ENCODE measurements at regions not wholly inside any gene's neighbourhood (a gene's known extent, or its start where the extent isn't known, plus 50 kb on each side); places are given as distances from the start of the nearest gene placed in this dataset.
"Not testable (repeated sequence)": the region's sequence is repeated elsewhere in the genome, so short reads cannot be mapped to it uniquely, and the experiment has no call there.

DNA sequence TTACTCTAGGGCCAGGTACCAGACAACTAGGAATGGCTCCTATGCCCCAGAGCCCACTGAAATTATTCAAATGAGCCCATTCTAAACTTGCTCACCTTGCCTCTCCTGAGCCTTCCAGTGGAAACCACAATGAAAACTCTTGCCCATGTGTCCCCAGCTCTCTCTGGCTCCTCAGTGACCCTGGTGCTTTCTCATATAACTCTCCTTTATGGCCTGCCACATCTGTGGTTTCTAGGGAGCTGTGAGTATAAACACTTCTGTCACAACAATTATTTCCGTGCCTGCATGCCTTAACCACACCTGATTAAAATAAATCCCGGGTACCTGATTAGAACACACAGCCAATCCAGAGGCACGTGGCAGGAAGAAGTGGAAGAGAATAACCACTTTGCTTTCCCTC, 333.0 kb upstream of the SPRED2 start:
- no peaks in the 10 kb centered on the region for H3K27me3 ChIP-seq (ENCODE audit: control insufficient read depth, insufficient read depth, low read length)
- H3K27ac ChIP-seq (ENCODE audit: low read depth, low read length): no peak overlapping the region
- no peaks in the 10 kb centered on the region for H3K4me1 ChIP-seq (ENCODE audit: control insufficient read depth, insufficient read depth, low read length)
- H3K36me3 ChIP-seq (ENCODE audit: control insufficient read depth, insufficient read depth, low read length): no peaks in the 10 kb centered on the region
- H3K9ac ChIP-seq (ENCODE audit: low read length): no peak overlapping the region
- no peak overlapping the region for H3K4me3 ChIP-seq (ENCODE audit: low read length)

DNA sequence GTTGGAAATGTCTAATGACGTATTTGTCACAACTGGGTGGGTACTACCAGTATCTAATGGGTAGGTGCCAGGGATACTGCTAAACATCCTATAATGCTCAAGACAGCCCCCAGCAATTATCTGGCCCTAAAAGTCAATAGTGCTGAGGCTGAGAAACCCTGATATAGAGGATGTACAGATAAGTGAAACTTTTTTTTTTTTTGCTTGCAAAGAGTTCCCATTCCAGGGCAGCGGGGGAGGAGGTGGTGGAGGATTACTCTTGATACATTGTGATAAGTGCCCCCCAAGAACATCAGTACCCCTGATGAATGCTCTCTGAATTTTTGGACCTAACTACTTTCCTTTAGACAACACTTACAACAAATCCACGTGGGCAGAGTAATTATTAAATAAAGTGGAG, 329.7 kb upstream of the SPRED2 start:
- Histone ChIP-seq H3K36me3 (ENCODE audit: control insufficient read depth, insufficient read depth, low read length) (no peaks in the 10 kb centered on the region), H3K27me3 (ENCODE audit: control insufficient read depth, insufficient read depth, low read length) (no peaks in the 10 kb centered on the region), H3K27ac (ENCODE audit: low read depth, low read length) (no peak overlapping the region), H3K4me3 (ENCODE audit: low read length) (no peak overlapping the region), H3K4me1 (ENCODE audit: control insufficient read depth, insufficient read depth, low read length) (no peaks in the 10 kb centered on the region), H3K9ac (ENCODE audit: low read length) (no peak overlapping the region)

DNA sequence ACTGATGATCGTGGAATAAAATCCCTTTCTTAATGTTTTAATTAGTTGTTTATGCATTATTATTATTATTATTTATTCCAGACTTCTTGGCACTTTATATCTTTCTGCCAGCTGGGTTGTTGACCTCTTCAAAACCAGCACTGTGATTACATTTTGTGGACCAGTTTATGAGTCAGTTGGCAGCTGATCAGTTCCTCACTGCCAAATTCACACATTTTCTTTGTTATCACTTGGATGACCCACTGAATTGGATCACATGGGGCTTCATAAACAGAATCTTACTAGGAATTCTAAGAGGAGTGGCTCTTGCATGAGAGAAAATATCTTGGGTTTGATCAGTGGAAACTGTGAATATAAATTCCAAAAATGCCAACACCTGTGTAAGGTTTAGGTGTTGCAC, 321.8 kb upstream of the SPRED2 start:
- no peaks in the 10 kb centered on the region for H3K36me3 ChIP-seq (ENCODE audit: control insufficient read depth, insufficient read depth, low read length)

DNA sequence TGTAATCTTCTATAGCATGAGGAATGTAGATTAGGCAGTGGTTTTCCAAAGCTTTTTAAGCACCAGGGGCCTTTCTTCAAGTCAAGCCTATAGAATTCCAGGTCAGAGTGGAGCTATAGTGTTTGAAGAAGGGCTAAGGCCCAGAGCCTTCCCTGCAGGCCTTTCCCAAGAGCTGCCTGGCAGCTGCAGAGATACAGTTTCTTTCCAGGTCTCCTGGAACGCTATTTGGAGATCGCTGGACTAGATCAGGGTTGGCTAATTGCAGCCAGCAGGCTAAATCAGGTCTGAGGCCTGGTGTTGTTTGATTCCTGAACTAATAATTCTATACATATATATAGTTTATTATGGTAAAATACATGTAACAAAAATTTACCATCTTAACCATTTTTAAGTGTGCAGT, 319.0 kb upstream of the SPRED2 start:
- Histone ChIP-seq H3K4me1 (ENCODE audit: control insufficient read depth, insufficient read depth, low read length) (no peaks in the 10 kb centered on the region), H3K9ac (ENCODE audit: low read length) (no peak overlapping the region), H3K27me3 (ENCODE audit: control insufficient read depth, insufficient read depth, low read length) (no peaks in the 10 kb centered on the region), H3K4me3 (ENCODE audit: low read length) (no peak overlapping the region), H3K27ac (ENCODE audit: low read depth, low read length) (no peak overlapping the region), H3K36me3 (ENCODE audit: control insufficient read depth, insufficient read depth, low read length) (no peaks in the 10 kb centered on the region)

More for the DNA sequence above, 321.8 kb upstream of the SPRED2 start:
- H3K27ac ChIP-seq (ENCODE audit: low read depth, low read length): no peak overlapping the region
- no peaks in the 10 kb centered on the region for H3K27me3 ChIP-seq (ENCODE audit: control insufficient read depth, insufficient read depth, low read length)
- H3K9ac ChIP-seq (ENCODE audit: low read length): no peak overlapping the region
- no peak overlapping the region for H3K4me3 ChIP-seq (ENCODE audit: low read length)
- H3K4me1 ChIP-seq (ENCODE audit: control insufficient read depth, insufficient read depth, low read length): no peaks in the 10 kb centered on the region

DNA sequence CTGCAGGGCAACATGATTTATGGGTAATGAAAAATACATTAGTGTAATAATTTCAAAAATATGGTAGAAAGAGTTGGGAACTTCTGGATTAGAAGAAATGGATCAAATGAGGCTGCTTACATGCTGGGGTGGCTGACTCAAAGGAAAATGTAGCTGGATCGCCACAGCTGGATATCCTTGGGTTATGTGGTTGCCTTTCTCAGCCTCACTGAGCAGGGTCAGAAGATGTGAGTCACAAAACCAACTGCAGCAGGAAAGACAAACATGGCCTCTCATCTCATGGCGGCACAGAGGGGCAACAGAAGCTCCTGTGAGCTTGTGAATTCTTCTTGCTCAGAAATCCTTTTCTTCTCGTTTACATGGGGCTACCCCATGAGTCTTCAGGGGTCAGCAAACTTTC, 317.1 kb upstream of the SPRED2 start:
- Histone ChIP-seq H3K4me3 (ENCODE audit: low read length) (no peak overlapping the region), H3K27me3 (ENCODE audit: control insufficient read depth, insufficient read depth, low read length) (no peaks in the 10 kb centered on the region), H3K9ac (ENCODE audit: low read length) (no peak overlapping the region), H3K36me3 (ENCODE audit: control insufficient read depth, insufficient read depth, low read length) (no peaks in the 10 kb centered on the region), H3K27ac (ENCODE audit: low read depth, low read length) (no peak overlapping the region), H3K4me1 (ENCODE audit: control insufficient read depth, insufficient read depth, low read length) (no peaks in the 10 kb centered on the region)

DNA sequence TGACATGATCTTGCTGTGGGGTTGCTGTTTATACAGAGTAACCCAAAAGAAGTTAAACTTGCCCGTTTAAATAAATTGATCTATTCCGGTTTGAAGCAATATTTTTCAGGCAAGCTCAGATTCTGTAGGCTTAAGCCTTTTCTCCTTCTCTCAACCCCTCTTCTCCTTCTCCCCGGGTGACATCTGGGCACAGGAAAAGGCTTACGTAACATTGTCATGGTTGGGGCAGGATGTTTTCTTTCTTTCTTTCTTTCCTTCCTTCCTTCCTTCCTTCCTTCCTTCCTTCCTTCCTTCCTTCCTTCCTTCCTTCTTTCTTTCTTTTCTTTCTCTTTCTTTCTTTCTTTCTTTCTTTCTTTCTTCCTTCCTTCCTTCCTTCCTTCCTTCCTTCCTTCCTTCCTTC, 315.5 kb upstream of the SPRED2 start:
- not testable (repeated sequence) for H3K36me3 ChIP-seq (ENCODE audit: control insufficient read depth, insufficient read depth, low read length); H3K4me3 ChIP-seq (ENCODE audit: low read length); H3K27me3 ChIP-seq (ENCODE audit: control insufficient read depth, insufficient read depth, low read length); H3K9ac ChIP-seq (ENCODE audit: low read length); H3K27ac ChIP-seq (ENCODE audit: low read depth, low read length); H3K4me1 ChIP-seq (ENCODE audit: control insufficient read depth, insufficient read depth, low read length)

DNA sequence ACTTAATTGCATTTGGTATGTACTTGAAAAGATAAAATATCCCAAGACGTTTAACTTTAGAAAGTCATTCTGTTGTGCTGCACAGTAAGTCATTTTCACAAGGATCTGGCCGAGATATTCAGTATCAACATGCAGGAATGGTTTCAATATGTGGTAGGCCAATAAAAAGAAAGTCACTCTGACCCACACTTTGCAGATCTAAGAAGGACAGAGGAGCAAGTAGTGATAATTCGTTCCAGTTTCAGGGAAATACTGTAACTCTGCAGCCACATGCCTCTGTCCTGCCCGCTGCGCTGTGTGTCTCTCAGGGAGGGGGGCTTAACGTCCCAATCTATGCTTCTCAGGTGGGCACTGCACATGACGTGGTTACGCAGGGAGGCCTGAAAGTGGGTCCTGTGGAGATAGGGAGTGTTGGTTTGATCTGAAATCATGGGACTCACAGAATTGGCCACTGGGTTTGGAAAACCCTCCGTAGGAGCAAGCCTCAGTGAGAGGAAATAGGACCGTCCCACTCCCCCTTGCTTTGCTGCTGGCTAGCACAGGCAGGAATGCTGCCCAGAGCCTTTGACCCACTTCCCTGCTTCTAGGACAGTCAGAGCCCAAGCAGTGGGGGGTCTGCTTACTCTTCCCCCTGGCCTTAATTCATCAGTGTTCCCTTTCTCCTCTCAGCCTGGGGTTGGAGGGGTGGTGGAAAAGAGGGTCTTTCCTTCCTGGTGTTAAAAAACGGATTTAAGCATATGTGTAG, 314.7 kb upstream of the SPRED2 start:
- H3K4me3 ChIP-seq (ENCODE audit: low read length): no peak overlapping the region
- H3K36me3 ChIP-seq (ENCODE audit: control insufficient read depth, insufficient read depth, low read length): no peaks in the 10 kb centered on the region
- H3K27ac ChIP-seq (ENCODE audit: low read depth, low read length): no peak overlapping the region
- no peak overlapping the region for H3K9ac ChIP-seq (ENCODE audit: low read length)
- H3K4me1 ChIP-seq (ENCODE audit: control insufficient read depth, insufficient read depth, low read length): no peaks in the 10 kb centered on the region
- H3K27me3 ChIP-seq (ENCODE audit: control insufficient read depth, insufficient read depth, low read length): no peaks in the 10 kb centered on the region

DNA sequence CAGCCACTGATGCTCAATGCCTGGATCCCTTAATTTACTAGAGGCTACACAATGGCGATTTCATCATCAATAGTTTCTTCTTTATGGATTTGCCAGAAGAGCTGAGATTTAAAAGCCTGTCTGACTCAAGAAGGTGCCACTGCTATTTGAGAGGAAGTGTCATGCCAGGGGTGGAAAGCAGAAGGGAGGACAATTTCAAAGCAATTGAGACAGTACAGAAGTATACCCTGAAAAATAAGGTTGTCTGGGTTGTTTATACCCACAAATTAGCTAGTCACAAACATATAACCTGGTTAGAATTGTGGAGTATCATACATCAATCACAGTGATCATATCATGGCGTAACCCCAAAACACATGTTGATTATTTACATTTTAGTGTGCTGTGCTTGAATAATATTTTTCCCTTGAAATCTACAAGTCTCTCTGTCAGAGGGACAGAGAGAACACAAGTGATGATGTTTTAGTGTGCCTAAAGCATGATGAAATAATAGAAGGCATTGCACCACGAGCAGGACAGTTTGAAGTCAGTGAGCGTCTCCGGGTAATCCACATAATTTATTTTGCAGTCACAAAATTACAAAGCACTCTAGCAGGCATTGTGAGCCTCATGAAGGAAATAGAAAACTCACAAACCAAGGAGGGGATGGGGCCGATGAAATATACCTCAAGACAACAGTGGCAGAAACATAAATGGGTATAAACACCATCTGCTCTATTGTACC, 312.2 kb upstream of the SPRED2 start:
- H3K27ac ChIP-seq (ENCODE audit: low read depth, low read length): no peak overlapping the region
- no peak overlapping the region for H3K4me3 ChIP-seq (ENCODE audit: low read length)
- no peaks in the 10 kb centered on the region for H3K4me1 ChIP-seq (ENCODE audit: control insufficient read depth, insufficient read depth, low read length)
- H3K36me3 ChIP-seq (ENCODE audit: control insufficient read depth, insufficient read depth, low read length): no peaks in the 10 kb centered on the region
- H3K27me3 ChIP-seq (ENCODE audit: control insufficient read depth, insufficient read depth, low read length): no peaks in the 10 kb centered on the region
- H3K9ac ChIP-seq (ENCODE audit: low read length): no peak overlapping the region

DNA sequence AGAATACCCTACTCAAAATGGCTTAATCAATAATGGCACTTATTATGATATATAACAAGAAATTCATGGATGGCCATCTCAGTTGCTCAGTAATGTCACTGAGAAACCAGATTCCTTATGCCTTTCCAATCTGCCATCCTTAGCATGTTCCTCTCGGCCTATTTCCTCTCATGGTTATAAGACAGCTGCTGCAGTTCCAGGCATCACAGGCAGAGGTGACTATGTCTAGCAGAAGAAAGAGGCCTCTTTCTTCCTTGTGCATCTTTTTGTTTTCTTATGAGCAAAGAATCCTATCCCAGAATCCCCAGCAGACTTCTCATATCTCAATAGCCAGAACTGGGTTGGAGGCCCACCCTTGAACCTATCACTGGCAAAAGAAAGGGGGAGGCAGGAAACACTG, 310.6 kb upstream of the SPRED2 start:
- no peaks in the 10 kb centered on the region for H3K27me3 ChIP-seq (ENCODE audit: control insufficient read depth, insufficient read depth, low read length)
- H3K4me3 ChIP-seq (ENCODE audit: low read length): no peak overlapping the region
- H3K36me3 ChIP-seq (ENCODE audit: control insufficient read depth, insufficient read depth, low read length): no peaks in the 10 kb centered on the region
- no peak overlapping the region for H3K27ac ChIP-seq (ENCODE audit: low read depth, low read length)
- no peaks in the 10 kb centered on the region for H3K4me1 ChIP-seq (ENCODE audit: control insufficient read depth, insufficient read depth, low read length)
- H3K9ac ChIP-seq (ENCODE audit: low read length): no peak overlapping the region

DNA sequence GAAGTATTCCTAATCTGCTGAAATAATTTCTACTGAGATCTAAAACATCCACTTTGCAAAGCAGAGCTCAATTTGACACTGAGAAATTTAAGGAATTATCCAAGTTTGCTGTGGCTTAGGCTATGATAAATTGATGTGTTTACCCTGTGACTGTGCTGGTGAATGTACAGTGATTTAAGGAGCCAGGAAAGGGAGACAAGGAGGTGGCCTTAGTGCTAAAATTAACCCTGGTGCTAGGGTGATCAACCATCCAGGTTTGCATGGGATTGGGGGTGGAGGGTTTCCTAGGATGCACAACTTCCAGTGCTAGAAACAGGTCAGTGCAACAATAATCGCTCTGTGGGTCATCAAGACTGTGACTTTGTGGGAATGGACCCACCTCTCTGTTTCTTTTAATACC, 307.5 kb upstream of the SPRED2 start:
- Histone ChIP-seq H3K4me1 (ENCODE audit: control insufficient read depth, insufficient read depth, low read length) (no peaks in the 10 kb centered on the region), H3K27me3 (ENCODE audit: control insufficient read depth, insufficient read depth, low read length) (no peaks in the 10 kb centered on the region), H3K36me3 (ENCODE audit: control insufficient read depth, insufficient read depth, low read length) (no peaks in the 10 kb centered on the region), H3K4me3 (ENCODE audit: low read length) (no peak overlapping the region), H3K9ac (ENCODE audit: low read length) (no peak overlapping the region), H3K27ac (ENCODE audit: low read depth, low read length) (no peak overlapping the region)

DNA sequence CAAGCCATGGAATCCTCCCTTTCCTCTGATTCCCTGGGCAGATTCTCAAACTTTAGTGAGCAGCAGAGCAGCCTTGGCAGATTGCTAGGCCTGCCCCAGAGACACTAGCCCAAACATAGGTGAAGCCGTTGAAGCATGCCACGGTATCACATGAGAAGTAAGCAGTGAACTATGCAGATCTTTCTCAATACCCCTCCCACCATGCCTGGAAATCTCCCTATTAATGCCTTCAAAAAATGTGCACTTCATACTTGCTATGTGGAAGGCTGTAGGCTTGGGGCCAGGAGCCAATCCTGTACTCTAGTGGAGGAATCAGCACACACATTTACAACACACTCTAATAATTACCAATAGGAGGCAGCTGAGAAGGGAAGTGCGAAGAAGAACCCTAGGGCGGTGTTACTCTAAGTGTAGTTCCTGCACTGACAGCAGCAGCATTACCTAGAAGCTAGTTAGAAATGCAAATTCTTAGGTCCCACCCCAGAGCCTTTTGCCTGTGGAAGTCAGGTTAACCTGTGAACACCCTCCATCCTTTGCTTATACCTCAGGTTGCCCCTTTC, 305.1 kb upstream of the SPRED2 start:
- no peak overlapping the region for H3K9ac ChIP-seq (ENCODE audit: low read length)
- H3K4me3 ChIP-seq (ENCODE audit: low read length): no peak overlapping the region
- H3K27me3 ChIP-seq (ENCODE audit: control insufficient read depth, insufficient read depth, low read length): no peaks in the 10 kb centered on the region
- no peaks in the 10 kb centered on the region for H3K36me3 ChIP-seq (ENCODE audit: control insufficient read depth, insufficient read depth, low read length)
- H3K27ac ChIP-seq (ENCODE audit: low read depth, low read length): no peak overlapping the region
- no peaks in the 10 kb centered on the region for H3K4me1 ChIP-seq (ENCODE audit: control insufficient read depth, insufficient read depth, low read length)

DNA sequence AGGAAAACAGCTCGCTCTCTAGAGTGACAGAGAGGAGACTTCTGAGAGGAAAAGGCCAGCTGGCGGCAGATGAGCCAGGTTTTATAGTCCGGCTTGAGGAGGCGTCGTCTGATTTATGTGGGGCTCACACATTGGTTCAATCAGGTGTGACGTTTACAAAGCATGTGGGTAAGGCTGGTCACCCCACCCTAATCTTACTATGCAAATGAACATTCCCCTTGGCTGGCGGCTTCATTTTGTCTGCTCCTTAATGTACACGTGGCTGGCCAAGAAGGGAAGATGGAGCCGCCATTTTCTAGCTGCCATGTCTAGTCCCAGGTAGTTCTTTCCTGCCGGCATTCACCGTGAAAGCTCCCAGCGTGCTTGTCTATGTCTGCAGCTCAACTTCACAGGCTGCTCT, 299.1 kb upstream of the SPRED2 start:
- H3K27me3 ChIP-seq (ENCODE audit: control insufficient read depth, insufficient read depth, low read length): no peaks in the 10 kb centered on the region
- no peak overlapping the region for H3K27ac ChIP-seq (ENCODE audit: low read depth, low read length)
- no peak overlapping the region for H3K9ac ChIP-seq (ENCODE audit: low read length)
- H3K4me1 ChIP-seq (ENCODE audit: control insufficient read depth, insufficient read depth, low read length): no peaks in the 10 kb centered on the region
- no peaks in the 10 kb centered on the region for H3K36me3 ChIP-seq (ENCODE audit: control insufficient read depth, insufficient read depth, low read length)
- H3K4me3 ChIP-seq (ENCODE audit: low read length): no peak overlapping the region

DNA sequence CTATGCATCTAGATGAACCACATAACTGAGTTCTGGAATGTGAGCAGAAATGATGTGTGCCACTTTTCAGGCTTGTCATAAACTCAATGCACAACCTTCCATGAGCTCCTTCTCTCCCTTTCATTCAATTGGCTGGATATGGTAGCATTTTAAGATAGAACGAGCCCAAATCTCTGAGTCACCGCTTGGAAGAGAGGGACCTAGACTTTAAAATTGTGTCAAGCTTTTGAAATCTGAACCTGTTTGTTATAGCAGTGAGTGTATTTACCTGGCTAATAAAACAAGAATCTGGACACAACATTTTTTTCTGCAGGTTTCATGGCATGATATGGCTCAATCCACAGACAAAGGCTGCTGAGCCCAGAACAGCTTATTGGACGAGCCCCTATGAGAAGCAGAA, 297.8 kb upstream of the SPRED2 start:
- H3K27ac ChIP-seq (ENCODE audit: low read depth, low read length): no peak overlapping the region
- H3K27me3 ChIP-seq (ENCODE audit: control insufficient read depth, insufficient read depth, low read length): no peaks in the 10 kb centered on the region
- no peaks in the 10 kb centered on the region for H3K36me3 ChIP-seq (ENCODE audit: control insufficient read depth, insufficient read depth, low read length)
- no peaks in the 10 kb centered on the region for H3K4me1 ChIP-seq (ENCODE audit: control insufficient read depth, insufficient read depth, low read length)
- no peak overlapping the region for H3K9ac ChIP-seq (ENCODE audit: low read length)
- H3K4me3 ChIP-seq (ENCODE audit: low read length): no peak overlapping the region
